ENCODE measurements at regions not wholly inside any gene's neighbourhood (a gene's known extent, or its start where the extent isn't known, plus 50 kb on each side); places are given as distances from the start of the nearest gene placed in this dataset.

GRCh38 chr2:186941853-186942252 lies 92.9 kb upstream of the ZSWIM2 start:
- TF ChIP-seq ELF4 (IDR thresholded peaks at IDR 0.05) (no peak), BHLHE40 (IDR thresholded peaks at IDR 0.05; ENCODE audit: borderline replicate concordance) (no peak), SP1 (IDR thresholded peaks at IDR 0.05) (no peak), HDGF (IDR thresholded peaks at IDR 0.05; ENCODE audit: borderline replicate concordance) (no peak), FOXM1 (IDR thresholded peaks at IDR 0.05; ENCODE audit: borderline replicate concordance) (no peak), LEF1 (IDR thresholded peaks at IDR 0.05; ENCODE audit: borderline replicate concordance) (no peak), TARDBP (IDR thresholded peaks at IDR 0.05) (no peak), FOXA1 (IDR thresholded peaks at IDR 0.05) (no peak), ZNF384 (IDR thresholded peaks at IDR 0.05) (no peak), SUZ12 (IDR thresholded peaks at IDR 0.05) (no peak), ARNT (IDR thresholded peaks at IDR 0.05) (no peak)
- TF ChIP-seq, protein P1, sequence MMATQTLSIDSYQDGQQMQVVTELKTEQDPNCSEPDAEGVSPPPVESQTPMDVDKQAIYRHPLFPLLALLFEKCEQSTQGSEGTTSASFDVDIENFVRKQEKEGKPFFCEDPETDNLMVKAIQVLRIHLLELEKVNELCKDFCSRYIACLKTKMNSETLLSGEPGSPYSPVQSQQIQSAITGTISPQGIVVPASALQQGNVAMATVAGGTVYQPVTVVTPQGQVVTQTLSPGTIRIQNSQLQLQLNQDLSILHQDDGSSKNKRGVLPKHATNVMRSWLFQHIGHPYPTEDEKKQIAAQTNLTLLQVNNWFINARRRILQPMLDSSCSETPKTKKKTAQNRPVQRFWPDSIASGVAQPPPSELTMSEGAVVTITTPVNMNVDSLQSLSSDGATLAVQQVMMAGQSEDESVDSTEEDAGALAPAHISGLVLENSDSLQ (IDR thresholded peaks at IDR 0.05) = no peak
